Fibroblast of the aortic adventitia (primary cell): ENCODE measurements at regions not wholly inside any gene's neighbourhood (a gene's known extent, or its start where the extent isn't known, plus 50 kb on each side); places are given as distances from the start of the nearest gene placed in this dataset.
"Not testable (repeated sequence)": the region's sequence is repeated elsewhere in the genome, so short reads cannot be mapped to it uniquely, and the experiment has no call there.

Experiments used
- DNase-seq: peaks from one replicate; pipeline ENCODE4 v3.0.0-alpha.2; 2010; ENCODE audit warnings: low read depth
- H3K4me3 ChIP-seq: 2 replicates; pipeline ENCODE4 v1.5.1; 2011; ENCODE audit warnings: low read depth, mild to moderate bottlenecking, control low read depth, low read length, moderate library complexity
- TF ChIP-seq, protein P1 (sequence below): IDR thresholded peaks from 2 replicates; pipeline ENCODE4 v1.5.1; 2011; ENCODE audit warnings: mild to moderate bottlenecking, low read length, control low read depth, inconsistent platforms; ENCODE audit not compliant: insufficient read depth

DNA sequence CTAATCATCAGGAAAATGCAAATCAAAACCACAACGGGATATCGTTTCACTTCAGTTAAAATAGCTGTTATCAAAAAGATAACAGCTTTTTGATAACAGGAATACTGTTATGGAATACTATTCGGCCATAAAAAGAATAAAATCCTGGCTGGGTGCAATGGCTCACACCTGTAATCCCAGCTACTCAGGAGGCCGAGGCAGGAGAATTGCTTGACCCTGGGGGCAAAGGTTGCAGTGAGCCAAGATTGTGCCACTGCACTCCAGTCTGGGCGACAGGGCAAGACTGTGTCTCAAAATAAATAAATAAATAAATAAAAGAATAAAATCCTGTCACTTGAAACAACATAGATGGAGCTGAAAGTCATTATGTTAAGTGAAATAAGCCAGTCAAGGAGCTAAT lies 178.1 kb upstream of the TSC22D2 start:
- no peak for DNase-seq
- no peak overlapping the region for H3K4me3 ChIP-seq
- TF ChIP-seq, protein P1, sequence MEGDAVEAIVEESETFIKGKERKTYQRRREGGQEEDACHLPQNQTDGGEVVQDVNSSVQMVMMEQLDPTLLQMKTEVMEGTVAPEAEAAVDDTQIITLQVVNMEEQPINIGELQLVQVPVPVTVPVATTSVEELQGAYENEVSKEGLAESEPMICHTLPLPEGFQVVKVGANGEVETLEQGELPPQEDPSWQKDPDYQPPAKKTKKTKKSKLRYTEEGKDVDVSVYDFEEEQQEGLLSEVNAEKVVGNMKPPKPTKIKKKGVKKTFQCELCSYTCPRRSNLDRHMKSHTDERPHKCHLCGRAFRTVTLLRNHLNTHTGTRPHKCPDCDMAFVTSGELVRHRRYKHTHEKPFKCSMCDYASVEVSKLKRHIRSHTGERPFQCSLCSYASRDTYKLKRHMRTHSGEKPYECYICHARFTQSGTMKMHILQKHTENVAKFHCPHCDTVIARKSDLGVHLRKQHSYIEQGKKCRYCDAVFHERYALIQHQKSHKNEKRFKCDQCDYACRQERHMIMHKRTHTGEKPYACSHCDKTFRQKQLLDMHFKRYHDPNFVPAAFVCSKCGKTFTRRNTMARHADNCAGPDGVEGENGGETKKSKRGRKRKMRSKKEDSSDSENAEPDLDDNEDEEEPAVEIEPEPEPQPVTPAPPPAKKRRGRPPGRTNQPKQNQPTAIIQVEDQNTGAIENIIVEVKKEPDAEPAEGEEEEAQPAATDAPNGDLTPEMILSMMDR: no peak

DNA sequence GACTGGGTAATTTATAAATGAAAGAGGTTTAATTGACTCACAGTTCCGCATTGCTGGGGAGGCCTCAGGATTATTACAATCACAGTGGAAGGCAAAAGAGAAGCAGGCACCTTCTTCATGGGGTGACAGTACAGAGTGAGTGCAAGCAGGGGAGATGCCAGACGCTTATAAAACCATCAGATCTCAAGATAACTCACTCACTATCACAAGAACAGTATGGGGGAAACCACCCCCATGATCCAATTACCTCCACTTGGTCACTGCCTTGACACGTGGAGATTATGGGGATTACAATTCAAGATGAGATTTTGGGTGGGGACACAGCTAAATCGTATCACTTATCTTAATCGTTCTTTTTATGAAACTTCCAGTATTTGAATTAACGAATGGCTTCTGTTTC lies 179.5 kb upstream of the TSC22D2 start:
- H3K4me3 ChIP-seq, DNase-seq: not testable (repeated sequence)

DNA sequence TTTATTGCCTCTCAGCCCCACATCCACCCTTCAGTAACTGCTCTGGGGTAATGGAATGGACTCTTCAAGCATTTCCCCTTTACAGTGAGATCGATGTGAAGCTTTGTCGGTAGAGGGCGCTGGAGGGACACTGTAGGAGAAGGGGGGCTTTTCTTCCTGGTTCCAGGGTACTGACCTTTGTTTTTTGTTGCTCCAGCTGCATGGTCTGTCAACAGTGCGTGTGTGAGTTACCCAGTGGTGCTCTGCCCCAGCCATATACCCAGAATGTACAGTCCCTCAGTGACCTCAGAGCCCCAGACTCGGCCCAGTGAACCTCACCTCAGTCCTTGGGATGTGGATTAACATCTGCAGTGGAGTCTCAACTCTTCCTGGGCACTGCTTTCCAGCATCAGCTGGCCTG lies 180.3 kb upstream of the TSC22D2 start:
- DNase-seq: peak; percentile 78
- H3K4me3 ChIP-seq: no peak overlapping the region
- TF ChIP-seq, protein P1: peak; percentile 91

DNA sequence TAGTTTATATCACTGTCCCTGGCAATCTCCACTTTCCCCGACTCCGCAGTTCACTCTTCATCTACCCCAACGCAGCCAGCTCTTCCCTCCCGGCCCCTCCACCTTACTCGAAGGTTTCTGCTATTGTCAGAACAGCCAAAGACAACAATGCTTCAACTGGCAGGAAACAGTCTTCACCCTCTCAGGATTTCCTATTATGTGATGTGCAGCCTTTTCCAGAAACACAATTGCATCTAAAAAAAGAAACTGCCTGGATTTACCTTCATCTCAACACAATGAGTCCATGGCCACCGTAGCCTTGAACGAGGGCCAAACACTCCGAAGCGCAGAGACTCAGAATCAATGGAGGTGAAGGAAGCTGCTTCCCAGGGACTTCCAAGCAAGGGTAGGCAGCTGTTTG lies 182.1 kb upstream of the TSC22D2 start:
- H3K4me3 ChIP-seq: peak overlapping the region; percentile 47
- TF ChIP-seq, protein P1: no peak
- DNase-seq: peak; percentile 53

DNA sequence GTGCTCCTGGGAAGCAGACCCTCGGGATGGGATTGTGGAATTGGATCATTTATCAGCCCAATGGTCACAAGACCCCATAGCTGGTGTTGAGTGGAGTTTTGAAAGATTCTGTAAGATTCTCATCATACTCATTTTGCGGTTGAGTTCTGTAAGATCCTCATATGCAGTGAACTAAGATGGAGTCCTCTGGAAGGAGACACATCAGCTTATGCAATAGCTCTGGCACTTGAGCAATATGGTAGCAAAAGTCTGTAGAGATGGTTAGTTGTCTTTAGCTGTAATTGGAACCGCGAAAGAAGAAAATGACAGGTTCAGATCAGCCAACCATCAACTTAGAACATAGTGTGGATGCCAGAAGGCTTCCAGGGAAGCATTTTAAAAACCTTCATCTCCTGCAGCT lies 184.5 kb upstream of the TSC22D2 start:
- DNase-seq: no peak
- no peak overlapping the region for H3K4me3 ChIP-seq
- TF ChIP-seq, protein P1: no peak

DNA sequence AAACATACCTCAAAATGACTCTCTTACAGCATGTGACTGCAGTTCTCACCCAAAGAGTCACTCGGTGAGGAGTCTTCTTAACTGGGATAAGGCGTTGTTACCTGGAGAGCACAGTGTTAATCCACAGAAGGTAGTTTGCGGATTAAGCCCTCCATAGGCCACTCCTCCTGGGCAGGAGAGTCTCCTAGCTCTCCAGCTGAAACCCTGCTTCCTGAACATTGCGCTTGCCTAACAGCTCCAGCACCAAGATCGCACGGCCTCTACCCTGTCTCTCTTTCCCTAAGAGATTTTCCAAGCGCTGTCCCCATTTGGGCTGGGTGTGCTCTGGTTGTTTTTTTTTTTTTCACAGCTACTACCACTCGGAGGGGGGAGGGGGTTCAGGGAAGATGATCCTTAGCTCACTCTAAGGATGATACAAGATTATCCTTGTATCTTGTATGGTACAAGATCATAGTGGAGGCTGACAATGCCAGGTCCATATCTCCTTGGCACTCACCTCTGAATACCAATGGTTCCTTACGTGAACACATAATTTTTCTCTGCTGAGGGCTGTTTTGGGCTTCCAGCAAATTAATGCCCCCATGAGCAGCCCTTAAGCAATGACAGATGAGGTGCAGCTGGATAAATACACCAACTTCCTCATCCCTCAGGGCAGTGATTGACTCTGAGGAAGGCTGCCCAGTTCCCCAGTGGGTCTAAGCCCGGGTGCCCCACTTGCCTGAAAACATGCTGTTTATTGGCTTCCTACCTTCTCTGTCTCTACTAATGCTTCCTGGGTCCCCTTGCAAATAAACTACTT lies 185.2 kb upstream of the TSC22D2 start:
- TF ChIP-seq, protein P1: no peak
- no peak for DNase-seq
- H3K4me3 ChIP-seq: no peak overlapping the region

DNA sequence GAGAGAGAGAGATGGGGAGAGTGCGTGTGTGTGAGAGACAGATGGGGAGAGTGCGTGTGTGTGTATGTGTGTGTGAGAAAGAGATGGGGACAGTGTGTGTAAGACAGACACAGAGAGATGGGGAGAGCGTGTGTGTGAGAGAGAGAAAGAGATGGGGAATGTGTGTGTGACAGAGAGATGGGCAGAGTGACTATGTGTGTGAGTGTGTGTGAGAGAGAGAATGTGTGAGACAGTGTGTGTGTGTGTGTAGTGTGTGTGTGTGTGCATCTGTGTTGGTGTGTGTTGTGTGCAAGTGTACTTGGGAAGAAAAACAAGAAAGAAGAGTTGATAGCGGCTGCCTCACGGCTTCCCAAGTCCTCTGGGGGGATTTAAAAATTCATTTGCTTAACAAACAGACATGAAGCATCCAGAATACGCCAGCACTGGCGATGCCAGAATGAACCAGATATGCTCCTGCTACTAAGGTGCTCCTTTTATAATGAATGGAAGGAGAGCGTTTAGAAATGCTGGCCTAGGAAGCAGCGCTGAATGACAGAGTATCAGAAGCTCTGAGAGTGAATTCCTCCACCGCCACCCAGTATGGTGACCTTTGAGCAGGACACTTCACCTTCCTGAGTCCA lies 186.1 kb upstream of the TSC22D2 start:
- H3K4me3 ChIP-seq: no peak overlapping the region
- no peak for DNase-seq
- TF ChIP-seq, protein P1: no peak
